Amygdala (tissue), 56 donors: ENCODE measurements at regions not wholly inside any gene's neighbourhood (a gene's known extent, or its start where the extent isn't known, plus 50 kb on each side); places are given as distances from the start of the nearest gene placed in this dataset.
"Not testable (repeated sequence)": the region's sequence is repeated elsewhere in the genome, so short reads cannot be mapped to it uniquely, and the experiment has no call there.

Experiments
- DNase-seq, 56 donors: peaks; one replicate each; lab custom pipeline; 2025; lab: John Stamatoyannopoulos, UW

- no peak for DNase-seq
Observed at GRCh38 chr20:48532028-48532427, 295.8 kb downstream of the PREX1 start.

GRCh38 chr20:48531505-48531904, 296.3 kb downstream of the PREX1 start:
- no peak for DNase-seq

- no peak for DNase-seq
Observed at GRCh38 chr20:48530957-48531356, 296.8 kb downstream of the PREX1 start.

- no peak for DNase-seq
Observed at GRCh38 chr20:48528346-48528745, 299.5 kb downstream of the PREX1 start.

- DNase-seq, result no peak
Observed at GRCh38 chr20:48527771-48528170, 300.0 kb downstream of the PREX1 start.

GRCh38 chr20:48526936-48527335, 300.9 kb downstream of the PREX1 start:
- no peak for DNase-seq

- no peak for DNase-seq
Observed at GRCh38 chr20:48525400-48525799, 302.4 kb downstream of the PREX1 start.

GRCh38 chr20:48524582-48524981, 303.2 kb downstream of the PREX1 start:
- no peak for DNase-seq

GRCh38 chr20:48523191-48523995, 304.4 kb downstream of the PREX1 start:
- DNase-seq, result no peak

- DNase-seq, result no peak
Observed at GRCh38 chr20:48521121-48521520, 306.7 kb downstream of the PREX1 start.

GRCh38 chr20:48516196-48516595, 311.6 kb downstream of the PREX1 start:
- DNase-seq, result peak in 3 of 56 donors; percentile 4 to 22 (median 6)

- DNase-seq, result not testable (repeated sequence)
Observed at GRCh38 chr20:48514577-48514976, 313.2 kb downstream of the PREX1 start.

GRCh38 chr20:48512539-48512938, 315.3 kb downstream of the PREX1 start:
- DNase-seq, result not testable (repeated sequence)

GRCh38 chr20:48505066-48505465, 322.7 kb downstream of the PREX1 start:
- DNase-seq, result not testable (repeated sequence)

- no peak for DNase-seq
Observed at GRCh38 chr20:48503166-48503815, 324.5 kb downstream of the PREX1 start.

- DNase-seq, result no peak
Observed at GRCh38 chr20:48502758-48503157, 325.0 kb downstream of the PREX1 start.

- no peak for DNase-seq
Observed at GRCh38 chr20:48502016-48502415, 325.8 kb downstream of the PREX1 start.

- not testable (repeated sequence) for DNase-seq
Observed at GRCh38 chr20:48500900-48501299, 326.9 kb downstream of the PREX1 start.

GRCh38 chr20:48498939-48499338, 328.9 kb downstream of the PREX1 start:
- not testable (repeated sequence) for DNase-seq

- DNase-seq, result not testable (repeated sequence)
Observed at GRCh38 chr20:48498125-48498524, 329.7 kb downstream of the PREX1 start.

GRCh38 chr20:48493966-48494365, 333.8 kb downstream of the PREX1 start:
- no peak for DNase-seq

GRCh38 chr20:48493331-48493730, 334.5 kb downstream of the PREX1 start:
- DNase-seq, result not testable (repeated sequence)
